SKM-1 (cell line): ENCODE measurements at regions not wholly inside any gene's neighbourhood (a gene's known extent, or its start where the extent isn't known, plus 50 kb on each side); places are given as distances from the start of the nearest gene placed in this dataset.

Experiments
- DNase-seq: peaks from one replicate; lab custom pipeline; 2025; ENCODE audit not compliant: unreplicated experiment; lab: John Stamatoyannopoulos, UW

GRCh38 chr12:97173688-97174410 lies 266.8 kb downstream of the NEDD1 start:
- DNase-seq, result no peak

GRCh38 chr12:97177481-97177880 lies 270.4 kb downstream of the NEDD1 start:
- DNase-seq, result no peak

GRCh38 chr12:97181571-97182265 lies 274.7 kb downstream of the NEDD1 start:
- DNase-seq, result no peak

- DNase-seq, result no peak
Measured at GRCh38 chr12:97182769-97183168, 275.7 kb downstream of the NEDD1 start.

GRCh38 chr12:97184127-97184773 lies 277.2 kb downstream of the NEDD1 start:
- DNase-seq, result no peak

- DNase-seq, result no peak
Measured at GRCh38 chr12:97185567-97185966, 277.0 kb upstream of the RMST start.

- DNase-seq, result no peak
Measured at GRCh38 chr12:97194546-97194945, 268.1 kb upstream of the RMST start.

- DNase-seq, result no peak
Measured at GRCh38 chr12:97200181-97200580, 262.4 kb upstream of the RMST start.

- DNase-seq, result no peak
Measured at GRCh38 chr12:97203408-97203807, 259.2 kb upstream of the RMST start.

GRCh38 chr12:97209997-97210396 lies 252.6 kb upstream of the RMST start:
- no peak for DNase-seq

- no peak for DNase-seq
Measured at GRCh38 chr12:97211416-97211930, 251.1 kb upstream of the RMST start.

- DNase-seq, result no peak
Measured at GRCh38 chr12:97216848-97217247, 245.8 kb upstream of the RMST start.

- DNase-seq, result no peak
Measured at GRCh38 chr12:97222391-97222790, 240.2 kb upstream of the RMST start.

GRCh38 chr12:97223419-97223818 lies 239.2 kb upstream of the RMST start:
- DNase-seq, result no peak

GRCh38 chr12:97229004-97229403 lies 233.6 kb upstream of the RMST start:
- DNase-seq, result no peak

GRCh38 chr12:97235102-97235501 lies 227.5 kb upstream of the RMST start:
- DNase-seq, result no peak

GRCh38 chr12:97246368-97246767 lies 216.2 kb upstream of the RMST start:
- DNase-seq, result no peak

- no peak for DNase-seq
Measured at GRCh38 chr12:97250483-97250882, 212.1 kb upstream of the RMST start.

- DNase-seq, result no peak
Measured at GRCh38 chr12:97257726-97258125, 204.9 kb upstream of the RMST start.

- DNase-seq, result no peak
Measured at GRCh38 chr12:97259098-97259497, 203.5 kb upstream of the RMST start.

- no peak for DNase-seq
Measured at GRCh38 chr12:97260786-97261185, 201.8 kb upstream of the RMST start.

GRCh38 chr12:97267166-97267565 lies 195.4 kb upstream of the RMST start:
- no peak for DNase-seq
